T follicular helper cell (primary cell): ENCODE measurements at regions not wholly inside any gene's neighbourhood (a gene's known extent, or its start where the extent isn't known, plus 50 kb on each side); places are given as distances from the start of the nearest gene placed in this dataset.

Experiments used
- DNase-seq: peaks from one replicate; pipeline ENCODE4 v3.0.0-alpha.2; 2020; ENCODE audit warnings: low read depth

- DNase-seq = no peak
These were observed 139.8 kb upstream of the TANK start for GRCh38 chr2:161020437-161020836.

DNA sequence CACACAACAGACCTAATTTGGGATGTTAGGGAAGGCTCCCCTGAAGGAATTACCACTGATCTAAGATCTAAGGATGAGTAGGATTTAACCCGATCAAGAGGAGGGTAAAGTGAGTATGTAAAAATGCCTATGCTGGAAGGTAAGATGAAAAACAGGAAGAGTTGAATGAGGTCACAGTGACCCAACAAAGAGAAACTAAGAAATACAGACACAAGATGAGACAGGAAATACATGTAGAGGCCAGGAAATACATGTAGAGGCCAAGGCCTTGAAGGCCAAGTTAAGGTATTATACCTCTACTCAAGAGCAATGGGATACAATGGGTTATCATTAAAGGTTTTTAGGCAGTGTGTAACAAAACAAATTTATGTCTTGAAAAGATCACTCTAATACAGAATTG is 131.6 kb upstream of the TANK start:
- no peak for DNase-seq

- DNase-seq = no peak
These were observed 130.9 kb upstream of the TANK start for GRCh38 chr2:161029321-161029720.

GRCh38 chr2:161030260-161031063 is 129.8 kb upstream of the TANK start:
- no peak for DNase-seq

- no peak for DNase-seq
These were observed 128.7 kb upstream of the TANK start for GRCh38 chr2:161031511-161031910.

- DNase-seq = no peak
These were observed 127.6 kb upstream of the TANK start for GRCh38 chr2:161032635-161033034.

GRCh38 chr2:161033059-161033660 is 127.1 kb upstream of the TANK start:
- DNase-seq = no peak

DNA sequence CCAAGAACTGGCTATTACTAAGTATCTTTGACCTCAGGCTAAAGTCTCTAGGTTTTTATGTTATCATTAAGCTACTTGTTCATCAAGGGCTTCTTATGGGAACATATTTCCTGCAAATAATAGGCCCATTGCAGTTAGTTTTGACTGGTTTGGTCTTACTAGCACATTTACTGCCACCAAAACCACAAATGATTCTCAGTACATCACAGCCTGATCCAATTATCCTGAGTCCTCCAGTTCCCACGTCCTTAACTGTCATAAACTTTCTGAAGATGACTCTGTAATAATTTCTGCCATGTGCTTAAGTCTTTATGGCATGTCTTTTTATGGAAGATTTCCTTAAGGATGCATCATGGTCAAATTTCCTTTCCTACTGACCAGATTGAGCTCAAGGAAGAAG is 123.3 kb upstream of the TANK start:
- DNase-seq = no peak

- DNase-seq = no peak
These were observed 121.2 kb upstream of the TANK start for GRCh38 chr2:161039071-161039470.

DNA sequence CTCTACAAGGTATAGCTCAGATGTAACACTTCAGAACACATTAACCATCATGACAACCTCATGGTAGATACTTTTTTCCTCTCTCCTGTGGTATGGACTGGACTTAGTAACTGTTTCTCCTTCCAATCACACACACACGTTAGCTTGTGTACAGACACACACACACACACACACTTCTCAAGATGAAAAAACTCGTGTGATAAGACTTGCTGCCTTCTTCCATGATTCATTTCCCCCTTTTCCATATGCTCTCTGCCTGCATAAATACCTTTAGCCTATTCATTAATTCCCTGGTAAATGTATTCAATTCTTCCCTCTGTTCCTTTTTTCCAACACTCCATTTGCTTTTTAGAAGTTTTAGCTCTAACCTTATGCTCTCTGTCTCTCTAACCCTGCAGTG is 118.9 kb upstream of the TANK start:
- no peak for DNase-seq

GRCh38 chr2:161042990-161043625 is 117.1 kb upstream of the TANK start:
- no peak for DNase-seq

DNA sequence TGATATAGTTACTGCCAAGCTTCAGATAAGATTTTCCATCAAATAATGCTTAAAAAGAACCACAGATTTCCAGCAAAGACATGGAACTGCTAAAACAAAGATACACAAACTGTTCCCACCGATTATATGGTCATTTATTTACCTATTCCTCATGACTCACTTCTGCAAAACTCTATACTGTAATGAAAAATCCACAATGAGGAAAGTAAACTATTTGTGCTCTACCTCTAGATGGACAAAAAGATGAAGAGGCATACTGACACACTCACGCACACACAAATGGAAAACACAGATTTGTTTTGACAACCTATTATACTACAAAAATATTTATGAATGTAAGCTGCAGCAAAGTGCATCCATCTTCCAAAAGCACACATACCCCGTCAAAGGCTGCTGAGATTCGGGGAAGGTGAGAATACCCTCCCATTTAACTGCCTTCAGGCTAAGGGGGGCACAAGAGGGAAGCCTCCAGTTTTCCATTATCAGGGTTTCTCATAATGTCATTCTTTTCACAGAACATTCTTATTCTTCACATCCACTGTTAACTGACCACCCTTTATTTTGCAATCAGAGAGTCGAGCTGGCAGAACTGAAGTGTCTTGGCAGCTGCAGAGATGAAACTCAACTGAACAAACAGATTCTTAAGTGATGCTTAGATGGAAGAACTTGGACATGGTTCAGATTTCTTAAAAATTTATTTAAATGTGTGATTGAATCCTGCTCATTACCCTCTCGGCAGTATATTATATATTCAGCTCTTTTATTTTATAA is 115.9 kb upstream of the TANK start:
- DNase-seq = no peak

GRCh38 chr2:161044921-161045320 is 115.3 kb upstream of the TANK start:
- no peak for DNase-seq

DNA sequence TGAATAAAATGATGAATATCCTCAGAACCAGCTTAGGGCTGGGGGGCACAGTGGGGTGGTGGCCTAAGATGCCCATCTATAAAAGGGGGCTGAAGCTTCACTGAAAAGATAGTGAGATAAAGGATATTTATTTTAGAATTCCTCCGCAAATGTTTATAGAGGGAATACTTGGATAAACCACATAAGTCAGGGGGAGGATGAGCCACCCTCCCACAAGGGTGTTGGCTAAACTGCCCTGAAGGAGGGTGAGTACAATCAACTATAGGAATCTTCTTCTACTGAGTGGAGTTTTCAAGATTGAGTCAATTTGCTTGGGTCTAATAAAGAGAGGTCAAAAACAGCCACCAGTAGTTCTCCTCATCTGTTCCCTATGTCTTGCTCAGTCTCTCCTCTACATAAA is 114.5 kb upstream of the TANK start:
- DNase-seq = no peak

DNA sequence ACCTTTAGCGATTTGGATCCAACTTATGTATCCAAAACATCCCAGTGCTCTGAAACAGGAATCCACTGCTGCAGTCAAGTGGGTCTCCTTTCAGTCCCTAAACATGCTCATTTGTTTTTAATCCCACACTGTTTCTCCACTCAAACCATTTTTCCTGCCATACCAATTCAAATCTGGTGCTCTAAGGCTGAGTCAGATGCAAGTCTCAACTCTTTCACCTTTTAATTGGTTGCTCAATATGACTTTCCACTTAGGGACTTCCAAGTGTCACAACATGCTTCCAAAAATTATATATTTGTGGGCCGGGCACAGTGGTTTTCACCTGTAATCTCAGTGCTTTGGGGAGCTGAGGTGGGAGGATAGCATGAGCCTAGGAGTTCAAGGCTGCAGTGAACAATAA is 113.4 kb upstream of the TANK start:
- no peak for DNase-seq

DNA sequence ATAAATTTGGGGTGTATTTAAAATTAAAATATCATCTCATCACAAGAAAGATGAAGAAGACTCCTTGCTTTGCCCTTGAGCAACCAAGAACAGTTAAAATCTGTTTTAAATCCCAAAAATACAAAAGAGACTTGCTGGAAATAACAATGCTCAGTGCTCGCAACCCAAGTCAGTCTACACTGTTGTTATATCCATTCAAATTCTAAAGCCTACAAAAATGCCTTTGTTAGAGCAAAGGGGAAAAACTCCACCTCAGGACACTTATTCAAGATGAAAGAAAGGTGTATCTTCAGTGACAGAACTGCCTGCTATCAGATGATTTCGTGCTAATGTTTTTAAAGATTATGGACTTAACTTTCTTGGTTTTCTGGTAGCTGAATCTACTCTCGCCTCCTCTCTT is 111.9 kb upstream of the TANK start:
- no peak for DNase-seq

- DNase-seq = no peak
These were observed 110.7 kb upstream of the TANK start for GRCh38 chr2:161049559-161049958.

GRCh38 chr2:161052214-161052613 is 108.0 kb upstream of the TANK start:
- DNase-seq = no peak

DNA sequence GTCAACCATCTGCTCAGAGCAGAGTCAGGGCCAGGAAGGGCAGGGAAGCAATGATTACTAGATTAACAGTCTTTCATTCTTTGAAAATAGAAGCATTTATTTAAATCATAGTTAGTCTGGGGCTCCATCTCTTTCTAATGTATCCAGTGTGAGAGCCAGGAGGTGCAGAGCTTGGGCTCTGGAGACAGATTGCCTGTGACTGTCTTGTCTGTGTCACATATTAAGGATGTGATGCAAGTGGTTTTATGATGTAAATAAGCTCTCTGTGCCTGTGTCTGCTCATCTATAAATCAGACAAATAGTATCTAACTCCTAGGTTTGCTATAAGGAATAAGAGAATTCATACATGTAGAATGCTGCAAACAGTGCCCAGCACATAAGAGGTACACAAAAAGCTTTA is 104.9 kb upstream of the TANK start:
- DNase-seq = no peak

DNA sequence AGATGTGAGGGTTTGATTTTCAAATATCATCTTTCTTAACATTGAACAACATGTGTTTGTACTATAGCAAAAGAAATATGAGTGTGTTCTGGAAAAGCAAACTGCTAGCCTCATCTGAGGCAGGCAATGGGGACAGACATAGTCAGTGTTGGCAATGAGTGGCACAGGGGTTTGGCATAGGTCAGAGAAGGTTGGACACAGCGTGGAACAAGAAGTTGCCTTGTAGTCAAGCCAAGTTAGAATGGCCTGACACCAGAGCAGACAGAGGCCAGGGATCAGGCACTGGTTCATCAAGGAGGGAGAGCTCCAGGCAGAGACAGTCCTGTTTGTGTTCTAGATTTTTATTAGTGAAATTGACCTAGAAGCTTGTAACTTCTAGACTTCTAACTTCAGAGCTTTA is 100.8 kb upstream of the TANK start:
- DNase-seq = no peak

DNA sequence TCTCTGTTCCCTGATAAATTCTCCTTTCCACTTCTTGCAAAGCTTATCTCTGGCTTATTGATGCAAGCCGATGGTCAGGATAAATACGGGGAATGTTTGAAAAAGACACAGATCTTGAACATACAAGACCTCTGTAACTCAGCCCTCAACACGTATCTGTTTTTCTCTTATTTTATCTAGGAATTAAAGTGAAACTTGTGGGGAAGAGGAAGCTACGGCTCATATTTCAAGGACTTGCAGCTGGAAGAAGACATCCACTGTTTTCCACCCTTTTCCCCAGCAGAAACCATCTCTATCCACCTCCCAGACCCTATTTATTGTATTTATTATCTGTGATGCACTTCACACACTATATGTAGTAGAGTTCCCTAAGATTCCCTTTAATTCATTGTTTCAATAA is 98.4 kb upstream of the TANK start:
- no peak for DNase-seq

DNA sequence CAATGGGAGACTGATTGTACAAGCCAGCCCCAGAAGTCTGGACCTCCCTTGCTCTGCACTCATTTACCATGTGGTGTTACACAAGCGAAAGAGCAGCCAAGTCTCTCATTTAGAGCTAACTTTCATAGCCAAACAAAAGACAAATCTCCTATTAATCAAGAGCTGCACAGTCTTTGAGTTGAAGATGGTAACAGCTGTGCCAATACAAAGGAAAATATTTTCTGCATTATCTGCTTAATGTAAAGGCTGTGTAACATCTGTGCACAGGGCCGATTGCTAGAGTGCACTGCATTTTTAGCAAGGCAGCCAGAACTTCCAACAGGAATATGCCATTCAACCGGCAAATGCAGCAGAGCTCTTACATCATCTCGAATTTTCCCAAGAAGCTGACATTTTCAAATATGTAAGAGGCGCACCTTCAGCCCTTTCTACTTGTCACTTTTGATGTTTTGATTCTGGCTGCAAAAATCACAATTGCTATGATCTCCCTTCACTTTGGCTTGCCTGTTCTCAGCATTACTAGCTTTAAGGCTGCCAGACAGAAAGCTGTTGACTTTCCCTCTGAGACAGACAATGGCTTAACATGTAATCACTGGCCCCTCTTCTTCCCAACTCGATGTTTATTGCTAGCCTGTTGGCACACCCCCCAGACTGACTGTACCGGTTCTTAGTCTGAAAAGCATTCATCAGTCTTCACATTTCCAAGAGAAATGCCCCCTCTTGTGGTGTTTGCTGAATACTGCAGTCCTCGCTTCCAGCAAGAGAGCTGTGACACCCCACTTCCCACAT is 96.9 kb upstream of the TANK start:
- DNase-seq = peak; percentile 38
